Endodermal cell (in vitro differentiated cells): ENCODE measurements at regions not wholly inside any gene's neighbourhood (a gene's known extent, or its start where the extent isn't known, plus 50 kb on each side); places are given as distances from the start of the nearest gene placed in this dataset.

Source experiments
- DNase-seq: peaks from one replicate; pipeline ENCODE4 v3.0.0-alpha.2; 2017
- H3K27ac ChIP-seq: 2 replicates; pipeline ENCODE4 v1.5.1; 2013; ENCODE audit warnings: mild to moderate bottlenecking, low read depth, low read length, moderate library complexity
- H3K27me3 ChIP-seq: 2 replicates; pipeline ENCODE4 v1.6.1; 2013; ENCODE audit warnings: mild to moderate bottlenecking, low read length, moderate library complexity; ENCODE audit not compliant: insufficient read depth, control insufficient read depth, poor library complexity, severe bottlenecking
- H3K36me3 ChIP-seq: 2 replicates; pipeline ENCODE4 v1.7.0; 2013; ENCODE audit warnings: mild to moderate bottlenecking, low read length, moderate library complexity; ENCODE audit not compliant: control insufficient read depth, insufficient read depth
- H3K4me1 ChIP-seq: one replicate; pipeline ENCODE4 v1.7.0; 2013; ENCODE audit warnings: low read length; ENCODE audit not compliant: control insufficient read depth, insufficient read depth
- H3K4me3 ChIP-seq: 2 replicates; pipeline ENCODE4 v1.5.1; 2013; ENCODE audit warnings: mild to moderate bottlenecking, low read length, moderate library complexity
- H3K9ac ChIP-seq: 2 replicates; pipeline ENCODE4 v1.6.1; 2013; ENCODE audit warnings: mild to moderate bottlenecking, low read length, moderate library complexity; ENCODE audit not compliant: poor library complexity, severe bottlenecking; ENCODE audit errors: extremely low read depth
- H3K9me3 ChIP-seq: 2 replicates; pipeline ENCODE4 v1.6.1; 2013; ENCODE audit warnings: mild to moderate bottlenecking, low read length, moderate library complexity; ENCODE audit not compliant: control insufficient read depth
- H3K27ac Mint-ChIP-seq: 2 replicates; pipeline ENCODE4 v1.8.0; 2020; ENCODE audit warnings: mixed read lengths
- H3K27me3 Mint-ChIP-seq: 2 replicates; pipeline ENCODE4 v1.8.0; 2021; ENCODE audit warnings: mild to moderate bottlenecking, mixed read lengths; ENCODE audit not compliant: insufficient read depth
- H3K36me3 Mint-ChIP-seq: 2 replicates; pipeline ENCODE4 v1.8.0; 2020; ENCODE audit warnings: low read depth, mixed read lengths
- H3K4me1 Mint-ChIP-seq: 2 replicates; pipeline ENCODE4 v1.8.0; 2020; ENCODE audit warnings: mixed read lengths
- H3K4me3 Mint-ChIP-seq: 2 replicates; pipeline ENCODE4 v1.8.0; 2020; ENCODE audit warnings: mild to moderate bottlenecking, moderate library complexity, mixed read lengths
- H3K9me3 Mint-ChIP-seq: 2 replicates; pipeline ENCODE4 v1.8.0; 2020; ENCODE audit warnings: mild to moderate bottlenecking, mixed read lengths
- WGBS, 2 experiments: methylation state at CpG; one replicate each; pipeline versions ENCODE4 v1.1.5 to v1.1.7; 2013; ENCODE audit warnings: missing lambda C conversion rate in 2 of 2, mixed read lengths in 1 of 2; ENCODE audit not compliant: insufficient coverage in 1 of 2, insufficient read length in 1 of 2; 5-methylcytosine and 5-hydroxymethylcytosine counted together
- TF ChIP-seq, protein P1 (sequence below): fragments of 200-600 bp; sonication (generic); conservative IDR thresholded peaks from 2 replicates; pipeline ENCODE4 v1.5.0; 2021; ENCODE audit warnings: antibody characterized with exemption, mild to moderate bottlenecking

GRCh38 chr11:91825777-91826176 lies 398.8 kb upstream of the FAT3 start:
- DNase-seq = no peak
- TF ChIP-seq, protein P1, sequence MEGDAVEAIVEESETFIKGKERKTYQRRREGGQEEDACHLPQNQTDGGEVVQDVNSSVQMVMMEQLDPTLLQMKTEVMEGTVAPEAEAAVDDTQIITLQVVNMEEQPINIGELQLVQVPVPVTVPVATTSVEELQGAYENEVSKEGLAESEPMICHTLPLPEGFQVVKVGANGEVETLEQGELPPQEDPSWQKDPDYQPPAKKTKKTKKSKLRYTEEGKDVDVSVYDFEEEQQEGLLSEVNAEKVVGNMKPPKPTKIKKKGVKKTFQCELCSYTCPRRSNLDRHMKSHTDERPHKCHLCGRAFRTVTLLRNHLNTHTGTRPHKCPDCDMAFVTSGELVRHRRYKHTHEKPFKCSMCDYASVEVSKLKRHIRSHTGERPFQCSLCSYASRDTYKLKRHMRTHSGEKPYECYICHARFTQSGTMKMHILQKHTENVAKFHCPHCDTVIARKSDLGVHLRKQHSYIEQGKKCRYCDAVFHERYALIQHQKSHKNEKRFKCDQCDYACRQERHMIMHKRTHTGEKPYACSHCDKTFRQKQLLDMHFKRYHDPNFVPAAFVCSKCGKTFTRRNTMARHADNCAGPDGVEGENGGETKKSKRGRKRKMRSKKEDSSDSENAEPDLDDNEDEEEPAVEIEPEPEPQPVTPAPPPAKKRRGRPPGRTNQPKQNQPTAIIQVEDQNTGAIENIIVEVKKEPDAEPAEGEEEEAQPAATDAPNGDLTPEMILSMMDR = no peak
- H3K36me3 ChIP-seq = no peaks in the 10 kb centered on the region
- no peaks in the 10 kb centered on the region for H3K4me1 Mint-ChIP-seq
- no peak overlapping the region for H3K4me3 Mint-ChIP-seq
- no peaks in the 10 kb centered on the region for H3K36me3 Mint-ChIP-seq
- H3K9me3 Mint-ChIP-seq = peaks cover 12% of the 10 kb centered on the region
- H3K27me3 ChIP-seq = no peaks in the 10 kb centered on the region
- no peak overlapping the region for H3K27ac Mint-ChIP-seq
- no peak overlapping the region for H3K9ac ChIP-seq
- H3K9me3 ChIP-seq = peaks cover 10% of the 10 kb centered on the region
- WGBS, 2 experiments = 85 to 86% methylated on average over 2 of the region's 2 CpGs
- no peaks in the 10 kb centered on the region for H3K4me1 ChIP-seq
- no peaks in the 10 kb centered on the region for H3K27me3 Mint-ChIP-seq
- H3K27ac ChIP-seq = no peak overlapping the region
- H3K4me3 ChIP-seq = no peak overlapping the region

DNA sequence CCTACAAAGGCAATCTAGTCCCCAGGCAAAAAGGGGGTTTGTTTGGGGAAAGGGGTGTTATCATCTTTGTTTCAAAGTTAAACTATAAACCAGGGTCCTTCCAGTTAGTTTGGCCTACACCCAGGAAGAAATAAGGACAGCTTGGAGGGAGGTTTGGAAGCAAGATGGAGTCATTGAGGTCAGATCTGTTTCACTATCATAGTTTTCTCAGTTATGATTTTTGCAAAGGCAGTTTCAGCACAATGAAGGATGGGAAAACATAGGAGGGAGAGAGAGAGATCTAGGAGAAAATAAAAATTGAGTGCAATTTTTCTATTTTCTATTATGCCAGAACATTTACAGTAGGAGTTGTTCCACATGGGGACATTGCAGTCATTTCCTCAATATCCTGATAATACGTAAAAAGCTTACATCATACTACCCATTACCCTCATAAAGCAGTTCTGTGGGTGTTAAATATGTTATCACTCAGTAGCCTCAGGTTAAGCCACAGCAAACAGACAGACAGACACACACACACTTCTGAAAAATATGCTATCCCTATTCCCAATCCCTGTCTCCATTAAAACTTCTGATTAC lies 401.3 kb upstream of the FAT3 start:
- Histone ChIP-seq H3K27ac (no peak overlapping the region), H3K36me3 (no peaks in the 10 kb centered on the region), H3K4me3 (no peak overlapping the region), H3K9ac (no peak overlapping the region), H3K9me3 (no peaks in the 10 kb centered on the region), H3K4me1 (no peaks in the 10 kb centered on the region), H3K27me3 (no peaks in the 10 kb centered on the region)
- Mint-ChIP-seq H3K4me3 (no peak overlapping the region), H3K9me3 (no peaks in the 10 kb centered on the region), H3K27ac (no peak overlapping the region), H3K4me1 (no peaks in the 10 kb centered on the region), H3K36me3 (no peaks in the 10 kb centered on the region), H3K27me3 (no peaks in the 10 kb centered on the region)
- WGBS, 2 experiments = no CpG with 5 or more reads among the region's 1 CpG
- TF ChIP-seq, protein P1 = no peak
- no peak for DNase-seq

- Histone ChIP-seq H3K9me3 (no peaks in the 10 kb centered on the region), H3K27ac (no peak overlapping the region), H3K36me3 (no peaks in the 10 kb centered on the region), H3K27me3 (no peaks in the 10 kb centered on the region), H3K4me1 (no peaks in the 10 kb centered on the region), H3K9ac (no peak overlapping the region), H3K4me3 (no peak overlapping the region)
- H3K27me3 Mint-ChIP-seq = no peaks in the 10 kb centered on the region
- no peaks in the 10 kb centered on the region for H3K9me3 Mint-ChIP-seq
- TF ChIP-seq, protein P1 = no peak
- 95 to 98% methylated on average over 6 to 8 of the region's 8 CpGs for WGBS, 2 experiments
- H3K27ac Mint-ChIP-seq = no peak overlapping the region
- DNase-seq = no peak
- H3K4me1 Mint-ChIP-seq = no peaks in the 10 kb centered on the region
- no peaks in the 10 kb centered on the region for H3K36me3 Mint-ChIP-seq
- no peak overlapping the region for H3K4me3 Mint-ChIP-seq
These were observed 401.8 kb upstream of the FAT3 start for GRCh38 chr11:91822805-91823204.
